SW480 (cell line): ENCODE measurements at regions not wholly inside any gene's neighbourhood (a gene's known extent, or its start where the extent isn't known, plus 50 kb on each side); places are given as distances from the start of the nearest gene placed in this dataset.

Experiments
- DNase-seq: peaks from one replicate; pipeline ENCODE4 v3.0.0-alpha.2; 2016; ENCODE audit warnings: low spot score

DNA sequence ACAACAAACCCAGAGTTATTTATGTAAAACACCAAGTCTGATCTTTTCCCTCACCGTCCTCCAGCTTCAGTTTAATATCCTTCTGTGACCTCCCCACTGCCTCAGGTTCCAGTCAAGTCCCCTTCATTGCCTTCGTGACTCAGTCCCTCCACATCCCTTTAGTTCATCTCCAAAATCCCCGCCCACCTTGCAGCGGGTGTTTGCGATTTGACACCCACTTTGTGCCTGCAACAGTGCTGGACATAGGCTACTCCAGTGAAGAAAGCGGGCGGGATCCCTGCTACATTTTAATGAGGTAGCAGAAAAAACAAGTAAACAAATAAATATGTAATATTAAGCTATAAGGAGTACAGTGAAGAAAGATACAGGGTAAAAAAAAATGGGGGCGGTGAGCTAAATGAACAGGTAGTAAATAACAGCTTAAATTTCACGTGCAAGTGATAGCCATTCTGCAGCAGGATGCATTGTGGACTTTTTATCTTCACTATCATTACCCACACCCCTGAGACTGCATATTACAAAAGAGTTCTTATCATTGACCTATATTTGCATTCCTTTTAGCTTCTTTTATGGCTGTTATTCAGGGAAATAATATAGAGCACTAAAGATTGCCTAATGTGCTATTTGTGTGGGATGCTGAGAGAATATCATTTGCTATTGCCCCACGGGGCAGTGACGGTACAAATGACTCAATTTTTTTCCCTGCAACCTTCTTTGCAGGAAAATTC, 222.8 kb upstream of the NUDT4 start:
- DNase-seq = no peak

DNA sequence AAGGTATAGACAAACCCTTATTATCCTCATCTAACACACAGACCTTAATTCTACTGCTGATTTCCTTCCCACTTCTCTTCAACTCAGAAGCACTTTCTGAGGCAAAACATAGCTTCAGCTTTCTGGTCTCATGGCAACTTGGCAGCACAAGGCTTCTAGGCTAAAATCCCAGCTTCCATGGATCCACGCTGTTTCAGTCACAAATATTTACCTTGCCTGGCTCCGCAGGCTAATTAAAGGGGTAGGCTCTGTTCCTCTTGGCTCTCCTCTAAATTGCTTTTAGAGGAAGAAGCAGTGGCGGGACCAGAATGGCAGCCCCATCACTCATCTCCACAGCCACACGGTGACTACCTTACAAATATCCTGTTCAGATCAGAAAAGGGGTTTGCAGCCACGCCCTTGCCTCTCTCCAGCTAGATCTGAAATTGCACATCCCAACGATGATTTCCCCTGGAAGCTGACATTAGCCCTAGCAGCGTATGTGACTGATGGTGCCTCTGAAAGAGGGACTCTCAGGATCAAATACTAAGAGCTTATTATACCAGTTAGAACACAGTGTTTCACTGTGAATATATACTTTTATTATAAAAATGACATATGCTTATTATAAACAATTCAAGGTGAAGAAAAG, 221.5 kb upstream of the NUDT4 start:
- DNase-seq = no peak

DNA sequence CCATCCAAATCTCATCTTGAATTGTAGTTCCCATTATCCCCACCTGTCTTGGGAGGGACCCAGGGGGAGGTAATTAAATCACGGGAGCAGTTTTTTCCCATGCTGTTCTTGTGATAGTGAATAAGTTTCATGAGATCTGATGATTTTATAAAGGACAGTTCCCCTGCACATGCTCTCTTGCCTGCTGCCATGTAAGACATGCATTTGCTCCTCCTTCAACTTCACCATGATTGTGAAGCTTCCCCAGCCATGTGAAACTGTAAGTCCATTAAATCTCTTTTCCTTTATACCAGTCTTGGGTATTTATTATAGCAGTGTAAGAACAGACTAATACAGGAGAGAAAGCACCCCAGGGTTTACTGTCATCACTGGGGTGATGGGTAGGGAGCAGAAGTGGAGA, 220.4 kb upstream of the NUDT4 start:
- DNase-seq = no peak

DNA sequence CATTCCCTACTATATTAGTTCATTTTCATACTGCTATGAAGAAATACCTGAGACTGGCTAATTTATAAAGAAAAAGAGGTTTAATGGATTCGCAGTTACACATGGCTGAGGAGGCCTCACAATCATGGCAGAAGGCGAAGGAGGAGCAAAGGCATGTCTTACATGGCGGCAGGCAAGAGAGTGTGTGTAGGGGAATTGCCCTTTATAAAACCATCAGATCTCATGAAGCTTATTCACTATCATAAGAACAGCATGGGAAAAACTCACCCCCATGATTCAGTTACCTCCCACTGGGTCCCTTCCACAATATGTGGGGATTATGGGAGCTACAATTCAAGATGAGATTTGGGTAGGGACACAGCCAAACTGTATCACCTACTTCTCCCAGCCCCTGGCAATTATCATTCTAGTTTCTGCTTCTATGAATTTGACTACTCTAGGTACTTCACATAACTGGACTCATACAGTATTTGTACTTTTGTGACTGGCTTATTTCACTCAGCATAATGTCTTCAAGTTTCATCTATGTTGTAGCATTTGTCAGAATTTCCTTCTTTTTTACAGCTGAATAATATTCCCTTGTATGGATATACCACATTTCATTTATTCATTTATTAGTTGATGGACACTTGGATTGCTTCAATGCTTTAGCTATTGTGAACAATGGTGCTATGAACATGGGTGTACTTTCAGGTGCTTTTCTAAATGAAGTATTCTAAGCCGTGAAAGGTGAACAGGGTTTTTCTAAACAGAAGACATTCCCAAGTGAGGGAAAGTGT, 219.5 kb upstream of the NUDT4 start:
- no peak for DNase-seq

DNA sequence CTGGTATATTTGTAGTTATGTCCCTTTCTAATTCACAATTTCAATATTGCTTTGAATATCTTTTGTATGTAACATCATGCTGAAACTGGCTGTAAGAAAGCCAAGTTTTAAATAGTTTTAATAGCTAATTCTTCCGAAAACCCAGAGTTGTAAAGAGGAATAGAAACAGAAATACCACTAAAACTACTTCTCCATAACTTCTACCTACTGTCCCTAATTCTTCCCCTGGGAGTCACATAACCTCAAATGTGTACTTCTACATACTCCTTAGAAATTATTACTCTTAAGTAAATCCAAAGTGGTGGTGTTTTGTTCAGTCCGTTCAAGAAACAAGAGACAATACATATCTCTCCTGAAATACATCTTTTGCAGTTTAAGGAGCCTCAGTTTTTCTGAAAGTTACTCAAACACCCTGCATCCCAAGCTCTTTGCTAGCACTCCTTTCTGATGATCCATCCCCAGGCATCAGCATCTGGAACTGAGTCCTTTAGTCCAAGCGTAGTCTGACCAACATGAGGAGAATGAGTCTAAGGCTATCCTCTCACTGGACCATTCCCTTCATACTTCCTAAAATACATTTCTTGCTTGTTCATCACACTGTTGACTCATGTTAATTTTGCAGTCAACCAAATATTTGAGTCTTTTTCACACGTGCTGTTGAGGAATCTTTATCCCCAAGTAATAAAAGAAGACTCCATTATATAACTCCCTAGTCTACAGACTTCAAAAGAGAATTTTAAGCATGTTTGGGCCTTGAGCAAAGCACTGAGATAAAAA, 214.3 kb upstream of the NUDT4 start:
- no peak for DNase-seq

DNA sequence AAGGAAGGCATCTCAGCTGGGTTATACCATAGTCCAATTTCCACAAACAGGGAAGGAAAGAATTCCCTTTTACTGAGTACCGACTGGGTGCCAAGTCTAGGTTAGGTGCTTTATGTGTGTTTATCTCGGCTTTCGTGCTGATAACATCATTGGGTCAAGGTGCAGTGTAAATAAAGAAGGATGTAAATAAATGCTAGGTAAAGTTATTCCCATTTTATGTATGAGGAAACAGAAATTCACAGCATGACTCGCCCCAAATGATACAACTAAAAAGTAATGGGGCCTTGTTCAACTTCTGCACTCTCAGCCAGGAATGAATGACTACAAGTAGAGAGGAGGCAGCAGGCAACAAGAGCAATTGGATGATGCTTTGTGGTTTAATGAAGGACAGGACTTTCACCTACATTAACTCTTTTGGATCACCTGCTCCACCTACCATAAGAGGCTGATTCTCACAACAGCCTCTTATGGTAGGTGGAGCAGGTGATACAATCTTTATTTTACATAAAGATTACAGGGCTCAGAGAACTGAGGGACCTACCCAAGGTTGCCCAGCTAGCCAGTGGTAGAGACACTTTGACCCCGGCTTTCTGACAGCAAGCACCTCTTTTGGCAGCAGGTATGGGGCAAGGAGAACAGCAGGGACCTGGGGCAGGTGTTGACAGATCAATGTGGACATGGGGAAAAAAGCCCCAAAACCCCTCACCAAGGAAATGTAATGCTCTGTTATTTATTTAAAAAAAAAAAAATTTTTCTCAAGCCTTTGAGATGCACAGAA, 213.4 kb upstream of the NUDT4 start:
- DNase-seq = no peak

DNA sequence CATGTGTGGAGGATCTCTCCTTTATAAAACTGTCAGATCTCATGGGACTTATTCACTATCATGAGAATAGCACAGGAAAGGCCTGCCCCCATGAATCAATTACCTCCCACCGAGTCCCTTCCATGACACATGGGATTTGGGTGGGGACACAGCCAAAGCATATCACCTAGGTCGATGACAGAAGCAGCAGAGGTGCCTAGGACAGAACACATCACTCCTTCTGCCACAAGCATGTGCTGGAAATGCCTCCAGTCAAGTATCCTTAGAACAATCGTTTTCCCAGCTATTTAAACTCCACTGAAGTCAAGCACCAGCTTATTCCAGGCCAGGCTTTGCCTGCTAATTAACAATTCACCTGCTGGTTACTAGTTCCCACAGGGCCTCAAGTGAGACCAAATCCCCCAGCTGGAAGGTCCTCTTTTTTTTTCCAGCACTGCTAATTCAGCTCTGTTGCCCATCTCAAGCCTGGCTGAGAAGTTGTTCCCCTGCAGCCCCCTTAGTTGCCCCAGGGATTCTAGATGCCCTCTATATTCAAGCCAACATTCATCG, 212.3 kb upstream of the NUDT4 start:
- DNase-seq = no peak

DNA sequence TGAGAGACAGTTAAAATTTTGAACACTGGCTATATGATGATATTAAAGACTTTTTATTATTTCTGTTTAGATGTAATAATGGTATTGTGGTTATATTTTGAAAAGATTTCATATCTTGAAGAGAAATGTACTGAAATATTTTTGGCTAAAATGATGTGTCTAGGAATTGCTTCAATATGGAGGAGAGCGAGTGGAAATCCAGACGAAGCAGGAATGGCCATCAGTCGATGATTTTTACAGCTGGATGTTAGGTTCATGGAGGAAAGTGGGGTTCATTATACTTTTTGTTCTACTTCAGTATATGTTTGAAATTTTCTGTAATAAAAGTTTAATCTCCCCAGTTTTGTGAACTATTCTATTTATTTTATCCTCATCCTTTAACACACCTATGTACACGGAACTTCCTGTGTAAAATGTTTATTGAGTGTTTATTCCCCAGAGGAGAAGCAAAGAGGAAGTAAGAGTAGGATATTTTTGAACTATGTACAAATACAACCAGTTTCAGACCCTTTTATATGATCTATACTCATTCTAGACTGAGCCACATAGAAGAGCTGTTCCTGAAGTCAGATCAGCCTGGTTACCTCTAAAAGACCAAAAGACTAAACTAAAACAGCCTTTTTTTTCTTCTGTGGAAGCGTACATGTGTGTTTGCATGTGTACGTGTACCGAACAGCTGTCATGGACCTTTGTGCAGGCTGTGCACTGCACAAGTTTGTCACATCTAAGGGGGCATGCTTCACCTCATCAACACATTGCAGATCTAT, 211.0 kb upstream of the NUDT4 start:
- DNase-seq = no peak

DNA sequence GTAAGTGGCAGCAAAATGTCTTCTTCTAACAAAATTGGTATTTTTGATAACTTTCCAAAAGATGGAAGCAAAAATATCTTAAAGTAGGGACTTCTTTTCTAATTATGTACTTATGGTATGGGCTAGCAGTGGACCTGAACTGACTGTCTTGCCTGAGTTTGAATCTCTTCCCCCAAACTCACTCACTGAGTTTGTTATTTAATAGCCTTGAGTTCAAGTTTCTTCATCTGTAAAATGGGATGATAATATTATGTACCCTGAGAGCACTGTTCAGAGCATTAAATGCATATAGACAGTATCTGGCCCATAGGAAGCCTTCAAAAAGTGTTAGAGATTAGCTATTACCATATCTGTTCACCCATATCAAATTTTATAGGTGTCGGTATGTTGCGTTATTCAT, 210.4 kb upstream of the NUDT4 start:
- no peak for DNase-seq

DNA sequence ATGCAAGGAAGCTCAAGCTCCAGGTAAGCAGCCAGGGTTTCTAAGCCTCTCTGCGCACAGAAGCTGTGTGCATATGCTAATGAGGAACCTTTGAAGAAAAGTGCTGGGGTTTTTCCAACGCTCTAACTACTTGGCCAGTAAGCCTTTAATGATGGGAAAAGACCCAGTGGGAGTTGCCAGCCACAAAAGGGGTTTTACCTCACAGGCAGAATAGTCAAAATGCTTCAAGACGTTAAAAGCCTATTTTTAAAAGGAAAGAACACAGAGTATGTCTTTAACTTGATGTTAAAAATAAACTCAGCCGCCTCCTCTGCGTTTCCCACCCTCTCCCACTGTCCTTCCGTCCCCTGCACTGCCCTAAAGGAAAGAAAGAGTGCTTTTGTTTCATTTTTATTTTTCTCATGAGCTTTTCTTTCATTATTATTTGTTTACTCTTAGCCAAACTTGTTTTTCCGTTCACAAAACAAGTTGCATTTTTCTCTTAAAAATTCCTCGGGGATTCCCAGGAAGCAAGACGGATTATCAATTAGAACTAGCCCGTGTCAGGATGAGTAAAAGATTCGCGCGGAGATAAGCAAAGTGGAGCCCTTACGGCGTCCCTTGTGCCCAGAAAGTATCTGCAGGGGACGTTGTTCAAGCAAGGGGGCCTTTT, 209.8 kb upstream of the NUDT4 start:
- DNase-seq = peak; percentile 43

DNA sequence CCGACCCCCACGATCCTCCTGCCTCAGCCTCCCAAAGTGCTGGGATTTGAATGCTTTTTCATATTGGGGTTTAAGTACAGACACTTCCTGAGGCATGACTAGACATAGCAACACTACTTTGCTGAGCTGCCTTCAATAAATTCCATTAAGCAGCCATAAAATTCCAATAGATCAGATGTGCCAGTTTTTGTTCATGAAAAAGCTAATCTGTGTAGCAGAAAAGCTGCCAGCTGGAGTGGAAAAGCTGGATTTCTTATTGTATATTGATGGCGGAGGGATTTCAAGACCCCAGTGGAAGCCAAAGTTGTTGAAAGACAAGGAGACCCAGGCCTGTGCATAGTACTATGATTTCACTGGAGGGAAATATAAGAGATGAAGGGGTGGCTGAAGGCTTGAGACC, 209.0 kb upstream of the NUDT4 start:
- DNase-seq = no peak

DNA sequence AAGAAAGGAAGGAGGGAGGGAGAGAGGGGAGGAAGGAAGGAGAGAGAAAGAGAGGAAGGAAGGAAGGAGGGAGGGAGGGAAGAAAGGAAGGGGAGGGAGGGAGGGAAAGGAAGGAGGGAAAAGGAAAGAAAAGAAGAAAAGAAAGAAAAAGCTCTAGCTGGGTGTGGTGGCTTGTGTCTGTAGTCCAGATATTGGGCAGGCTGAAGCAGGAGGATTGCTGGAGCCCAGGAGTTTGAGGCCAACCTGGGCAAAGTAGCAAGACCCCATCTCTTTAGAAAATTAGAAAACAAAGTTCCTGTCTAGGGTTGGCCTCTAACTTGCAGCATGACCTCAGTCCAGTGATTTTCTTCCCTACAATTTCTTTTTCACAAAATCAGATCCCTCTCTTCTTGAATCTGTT, 208.2 kb upstream of the NUDT4 start:
- no peak for DNase-seq

DNA sequence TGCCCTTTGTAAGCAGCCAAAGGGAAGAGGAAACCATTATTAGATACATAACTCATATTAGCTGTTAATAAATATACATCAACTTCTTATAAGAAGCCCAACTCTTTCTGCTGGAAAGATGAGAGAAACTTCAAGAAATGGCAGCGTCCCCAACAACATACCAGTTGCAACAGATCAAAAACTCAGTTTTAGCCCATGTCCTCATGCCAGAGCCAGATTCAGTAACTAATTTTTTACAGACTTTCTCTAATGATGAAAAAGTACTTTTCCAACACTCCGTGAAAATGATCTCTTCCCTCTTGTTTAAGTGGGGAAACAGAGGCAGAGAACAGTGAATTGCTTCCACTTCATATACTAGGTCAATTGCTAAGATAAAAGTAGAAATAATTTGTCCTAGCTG, 206.8 kb upstream of the NUDT4 start:
- no peak for DNase-seq

DNA sequence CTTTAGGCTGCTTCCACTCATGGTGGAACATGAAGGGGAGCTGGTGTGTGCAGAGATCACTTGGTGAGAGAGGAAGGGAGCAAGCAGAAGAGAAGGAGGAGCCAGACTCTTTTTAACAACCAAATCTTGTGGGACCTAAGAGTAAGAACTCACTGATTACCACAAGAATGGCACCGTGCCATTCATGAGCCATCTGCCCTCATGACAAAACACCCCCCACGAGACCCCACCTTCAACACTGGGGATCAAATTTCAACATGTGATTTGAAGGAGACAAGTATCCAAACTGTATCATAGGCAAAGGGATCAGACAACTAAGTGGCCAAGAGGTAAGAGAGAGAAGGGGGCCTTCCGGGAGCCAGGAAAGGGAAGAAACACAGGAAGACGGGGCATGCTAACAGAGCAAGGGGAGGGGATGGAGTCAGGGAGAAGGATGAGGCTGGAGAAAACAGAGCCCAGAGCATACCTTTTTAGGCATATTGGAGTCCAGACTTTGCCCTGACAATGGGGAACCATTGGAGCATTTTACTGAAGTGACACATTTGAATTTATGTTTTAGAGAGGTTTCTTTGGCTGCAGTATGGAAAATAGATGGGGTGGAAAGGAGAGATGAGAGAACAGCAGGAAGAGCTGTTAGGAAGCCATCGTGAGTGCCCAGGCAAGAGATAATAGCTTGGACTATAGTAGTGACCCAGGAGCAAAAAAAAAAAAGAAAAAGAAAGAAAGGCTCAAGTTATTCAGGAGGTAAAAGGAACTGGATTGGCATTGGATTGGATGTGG, 204.4 kb upstream of the NUDT4 start:
- no peak for DNase-seq

DNA sequence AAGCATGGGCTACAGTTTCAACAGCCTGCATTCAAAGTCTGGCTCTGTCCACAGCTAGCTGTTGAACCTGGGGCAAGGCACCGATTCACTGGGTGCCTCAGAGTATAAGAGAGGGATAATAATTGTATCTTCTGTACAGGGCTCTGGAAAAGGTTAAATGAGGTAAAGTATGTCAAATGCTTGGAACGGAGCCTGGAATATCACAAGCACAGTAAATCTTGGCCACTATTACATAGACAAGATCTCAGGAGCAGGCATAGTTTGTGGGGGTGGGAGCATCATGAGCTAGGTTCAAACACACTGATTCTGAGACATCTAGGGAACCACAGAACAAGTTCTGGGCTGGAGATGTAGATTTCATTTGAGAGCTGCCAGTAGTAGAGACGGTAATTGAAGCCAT, 203.7 kb upstream of the NUDT4 start:
- no peak for DNase-seq

DNA sequence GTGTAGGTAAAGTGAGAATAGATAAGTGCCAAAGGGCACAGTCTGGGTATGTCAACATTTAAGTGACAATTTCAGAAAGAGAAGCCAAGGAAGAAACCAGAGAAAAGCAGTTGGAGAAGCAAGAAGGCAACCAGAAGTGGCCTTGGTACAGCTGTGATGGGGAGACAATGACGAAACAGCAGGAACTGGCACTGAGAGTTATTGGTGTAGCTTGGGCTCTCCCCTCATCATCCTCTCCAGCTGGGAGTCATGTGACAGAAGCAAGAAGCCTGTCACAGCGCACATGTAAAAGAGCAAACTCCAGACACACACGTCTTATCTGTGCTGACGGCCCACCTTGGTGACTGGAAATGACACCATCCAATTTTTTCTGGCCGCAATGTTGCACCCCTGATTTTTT, 203.3 kb upstream of the NUDT4 start:
- no peak for DNase-seq

DNA sequence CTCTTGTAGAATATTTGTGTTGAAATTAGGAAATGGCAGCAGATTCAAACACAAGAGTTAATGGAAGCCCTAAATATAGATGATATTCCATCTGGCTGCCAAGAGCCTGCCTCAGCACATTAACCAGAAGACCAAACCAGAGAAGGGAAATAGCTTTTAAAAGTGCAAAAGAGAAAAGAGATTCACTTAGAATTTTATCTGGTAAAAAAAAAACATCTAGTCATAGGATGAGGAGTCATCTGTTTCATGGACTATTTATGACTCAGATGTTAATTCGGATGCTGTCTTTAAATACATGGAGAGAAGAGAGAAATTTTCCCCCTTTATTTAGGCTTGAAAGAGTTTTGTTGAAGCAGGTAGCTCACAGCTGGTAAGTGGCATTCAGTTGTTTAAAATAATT, 201.6 kb upstream of the NUDT4 start:
- no peak for DNase-seq

DNA sequence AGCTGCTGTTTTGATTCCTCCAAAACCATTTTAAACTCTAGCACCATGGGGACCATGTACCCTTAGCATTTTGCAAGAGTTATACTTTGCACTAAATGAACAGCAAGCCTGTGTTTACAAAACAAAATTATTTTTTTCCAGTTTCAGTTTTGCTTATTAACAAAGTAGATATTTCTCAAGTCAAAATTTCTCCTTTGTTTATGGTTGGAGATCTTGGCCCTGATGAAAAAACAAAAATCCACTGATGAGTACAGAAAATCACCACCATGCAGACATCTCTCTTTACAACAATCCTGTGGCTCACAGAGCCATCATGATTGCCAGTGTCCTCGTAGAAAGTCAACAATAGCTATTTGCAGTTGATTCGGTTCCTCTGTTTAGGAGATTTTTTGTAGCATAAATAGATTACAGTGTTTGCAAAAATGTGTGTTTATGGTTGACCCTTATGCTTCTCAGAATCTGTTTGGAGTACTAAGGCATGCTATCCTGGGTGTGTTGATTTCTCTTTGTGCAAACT, 201.1 kb upstream of the NUDT4 start:
- DNase-seq = no peak
